Erythroblast (primary cell): ENCODE measurements at regions not wholly inside any gene's neighbourhood (a gene's known extent, or its start where the extent isn't known, plus 50 kb on each side); places are given as distances from the start of the nearest gene placed in this dataset.

Experiments
- GATA1 ChIP-seq: IDR thresholded peaks from 2 replicates; pipeline ENCODE4 v1.6.1; 2011; ENCODE audit warnings: low read depth, mild to moderate bottlenecking, control low read depth, low read length, moderate library complexity
- POLR2A ChIP-seq: IDR thresholded peaks from 2 replicates; pipeline ENCODE4 v1.6.1; 2011; ENCODE audit warnings: mild to moderate bottlenecking, low read length

GRCh38 chr1:60739729-60740128 lies 342.6 kb upstream of the NFIA start:
- TF ChIP-seq POLR2A (no peak), GATA1 (no peak)
